Retinal pigment epithelial cell (primary cell): ENCODE measurements at regions not wholly inside any gene's neighbourhood (a gene's known extent, or its start where the extent isn't known, plus 50 kb on each side); places are given as distances from the start of the nearest gene placed in this dataset.

Experiments used
- DNase-seq: peaks from one replicate; pipeline ENCODE4 v3.0.0-alpha.2; 2010; ENCODE audit warnings: low read depth
- H3K4me3 ChIP-seq: 2 replicates; pipeline ENCODE4 v1.5.1; 2011; ENCODE audit warnings: mild to moderate bottlenecking, low read length, control low read depth, moderate library complexity
- TF ChIP-seq, protein P1 (sequence below): conservative IDR thresholded peaks from 2 replicates; pipeline ENCODE4 v1.5.1; 2011; ENCODE audit warnings: low read depth, low read length, control low read depth, inconsistent platforms

DNA sequence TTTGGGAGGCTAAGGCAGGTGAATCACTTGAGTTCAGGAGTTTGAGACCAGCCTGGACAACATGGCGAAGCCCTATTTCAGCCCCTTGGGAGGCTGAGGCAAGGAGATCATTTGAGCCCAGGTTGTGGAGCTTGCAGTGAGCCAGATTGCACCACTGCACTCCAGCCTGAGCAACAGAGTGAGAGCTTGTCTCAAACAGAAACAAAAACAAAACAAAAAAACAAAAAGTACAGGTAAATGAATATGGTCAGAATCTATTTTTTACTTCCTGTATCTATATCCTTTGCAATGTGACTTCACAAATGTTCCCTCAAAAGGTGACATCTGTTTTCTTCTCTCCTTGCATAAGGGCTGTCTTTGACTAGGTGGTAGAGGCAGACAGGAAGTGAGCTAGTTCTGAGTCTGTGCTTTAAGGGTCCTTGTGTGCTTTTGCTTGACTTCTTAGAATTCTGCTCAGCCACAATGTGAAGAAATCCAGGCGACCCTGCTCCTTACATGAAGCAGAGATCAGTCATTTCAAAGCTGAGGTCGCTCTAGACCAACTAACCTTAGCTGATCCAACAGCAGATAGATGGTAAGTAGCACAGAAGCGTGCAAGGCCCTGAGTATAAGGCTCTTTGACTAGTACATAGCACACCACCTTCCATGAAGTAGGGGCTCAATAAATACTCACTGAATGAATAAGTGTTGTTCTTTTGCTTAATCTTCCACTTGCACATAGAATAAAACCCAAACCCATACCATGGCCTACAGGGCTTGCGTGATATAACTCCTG lies 423.2 kb upstream of the PCDH15 start:
- no peak for DNase-seq

DNA sequence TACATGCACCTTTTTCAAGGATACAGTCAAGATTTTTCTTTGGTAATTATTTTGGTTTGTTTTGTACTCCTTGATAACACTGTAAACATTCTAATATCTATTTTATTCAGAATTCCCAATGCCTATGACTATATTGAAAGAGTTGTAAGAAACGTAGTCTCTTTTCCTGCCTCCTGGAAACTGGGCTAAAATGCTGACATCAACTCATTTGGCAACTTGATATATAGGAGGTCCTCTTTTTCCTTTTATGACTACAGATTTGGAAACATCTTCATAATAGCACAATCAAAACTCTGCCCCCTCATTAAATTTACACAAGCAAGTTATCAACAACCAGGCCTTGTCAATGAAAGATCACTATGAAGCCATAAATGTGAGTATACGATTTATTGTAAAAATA lies 422.3 kb upstream of the PCDH15 start:
- no peak for DNase-seq
- TF ChIP-seq, protein P1, sequence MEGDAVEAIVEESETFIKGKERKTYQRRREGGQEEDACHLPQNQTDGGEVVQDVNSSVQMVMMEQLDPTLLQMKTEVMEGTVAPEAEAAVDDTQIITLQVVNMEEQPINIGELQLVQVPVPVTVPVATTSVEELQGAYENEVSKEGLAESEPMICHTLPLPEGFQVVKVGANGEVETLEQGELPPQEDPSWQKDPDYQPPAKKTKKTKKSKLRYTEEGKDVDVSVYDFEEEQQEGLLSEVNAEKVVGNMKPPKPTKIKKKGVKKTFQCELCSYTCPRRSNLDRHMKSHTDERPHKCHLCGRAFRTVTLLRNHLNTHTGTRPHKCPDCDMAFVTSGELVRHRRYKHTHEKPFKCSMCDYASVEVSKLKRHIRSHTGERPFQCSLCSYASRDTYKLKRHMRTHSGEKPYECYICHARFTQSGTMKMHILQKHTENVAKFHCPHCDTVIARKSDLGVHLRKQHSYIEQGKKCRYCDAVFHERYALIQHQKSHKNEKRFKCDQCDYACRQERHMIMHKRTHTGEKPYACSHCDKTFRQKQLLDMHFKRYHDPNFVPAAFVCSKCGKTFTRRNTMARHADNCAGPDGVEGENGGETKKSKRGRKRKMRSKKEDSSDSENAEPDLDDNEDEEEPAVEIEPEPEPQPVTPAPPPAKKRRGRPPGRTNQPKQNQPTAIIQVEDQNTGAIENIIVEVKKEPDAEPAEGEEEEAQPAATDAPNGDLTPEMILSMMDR, result no peak

More for the DNA sequence above, 423.2 kb upstream of the PCDH15 start:
- no peak overlapping the region for H3K4me3 ChIP-seq
- TF ChIP-seq, protein P1, result no peak

DNA sequence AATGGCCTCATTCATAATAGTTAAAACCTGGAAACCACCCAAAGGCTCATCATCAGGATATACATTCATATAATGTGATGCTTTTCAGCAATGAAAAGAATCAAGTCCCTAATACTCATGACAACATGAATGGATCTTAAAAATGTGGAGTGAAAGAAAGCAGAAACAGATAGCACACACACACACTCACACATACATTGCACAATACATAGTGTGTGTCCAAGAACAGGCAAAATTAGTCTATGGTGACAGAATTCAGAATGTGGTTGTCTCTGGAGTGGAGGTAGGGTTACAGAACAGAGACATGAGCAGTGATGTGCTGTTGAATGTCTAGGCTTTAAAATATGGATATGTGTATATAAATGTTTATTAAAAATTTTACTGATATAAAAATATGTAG lies 419.9 kb upstream of the PCDH15 start:
- DNase-seq, result no peak
- TF ChIP-seq, protein P1, result no peak
- H3K4me3 ChIP-seq, result no peak overlapping the region

More for the DNA sequence above, 422.3 kb upstream of the PCDH15 start:
- no peak overlapping the region for H3K4me3 ChIP-seq

DNA sequence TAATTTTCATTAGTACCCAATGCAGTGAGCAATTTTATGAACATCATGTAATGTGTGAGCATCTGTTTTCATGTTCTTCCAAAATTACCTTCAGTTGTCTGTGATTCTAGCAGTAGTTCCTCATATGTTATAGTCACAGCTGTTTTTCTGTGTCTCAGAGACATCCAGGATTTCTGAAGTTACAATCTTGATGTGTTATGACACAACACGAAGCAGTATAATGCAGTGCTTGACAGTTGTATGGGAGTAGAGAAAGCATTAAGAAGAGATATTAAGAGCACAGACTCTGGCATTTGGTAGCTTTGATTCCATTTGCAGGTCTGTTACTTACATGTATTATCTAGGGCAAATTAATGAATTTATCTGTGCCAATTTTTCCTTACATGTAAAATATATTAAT lies 414.7 kb upstream of the PCDH15 start:
- TF ChIP-seq, protein P1, result no peak
- no peak overlapping the region for H3K4me3 ChIP-seq
- DNase-seq, result no peak

DNA sequence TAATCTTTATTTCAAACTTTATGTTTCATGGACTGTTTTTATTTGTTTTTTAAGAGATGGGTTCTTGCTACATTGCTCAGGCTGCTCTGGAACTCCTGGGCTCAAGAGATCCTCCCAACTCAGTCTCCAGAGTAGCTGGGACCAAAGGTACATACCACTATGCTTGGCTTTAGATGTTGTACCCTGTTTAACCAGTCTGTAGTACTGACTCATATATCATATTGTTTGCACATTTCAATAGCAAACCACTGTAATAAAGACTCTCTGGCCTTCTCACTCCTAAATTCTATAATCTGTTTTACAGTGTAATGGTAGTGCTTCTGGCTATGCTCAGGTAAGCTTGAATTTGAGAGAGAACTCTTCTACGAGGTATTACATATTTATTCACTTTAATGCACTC lies 413.6 kb upstream of the PCDH15 start:
- no peak overlapping the region for H3K4me3 ChIP-seq
- no peak for DNase-seq
- TF ChIP-seq, protein P1, result no peak

DNA sequence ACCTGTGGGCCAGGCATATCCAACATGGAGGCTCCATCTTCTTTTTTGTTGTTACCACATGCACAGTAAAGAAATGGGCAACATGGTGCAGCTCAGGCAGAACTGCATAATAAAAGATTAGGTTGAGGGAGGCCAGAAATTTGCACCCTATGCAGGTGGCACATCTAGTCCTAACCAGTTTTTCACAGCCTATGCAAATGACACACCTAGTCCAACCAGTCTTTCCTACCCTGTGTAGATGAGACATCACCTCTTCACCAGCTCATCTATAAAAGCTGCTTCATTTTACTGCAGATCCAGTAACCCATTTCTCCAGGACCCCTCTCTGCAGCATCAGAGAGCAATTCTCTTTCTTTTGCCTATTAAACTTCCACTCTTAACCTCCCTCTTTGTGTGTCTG lies 411.0 kb upstream of the PCDH15 start:
- TF ChIP-seq, protein P1, result no peak
- H3K4me3 ChIP-seq, result no peak overlapping the region
- no peak for DNase-seq

DNA sequence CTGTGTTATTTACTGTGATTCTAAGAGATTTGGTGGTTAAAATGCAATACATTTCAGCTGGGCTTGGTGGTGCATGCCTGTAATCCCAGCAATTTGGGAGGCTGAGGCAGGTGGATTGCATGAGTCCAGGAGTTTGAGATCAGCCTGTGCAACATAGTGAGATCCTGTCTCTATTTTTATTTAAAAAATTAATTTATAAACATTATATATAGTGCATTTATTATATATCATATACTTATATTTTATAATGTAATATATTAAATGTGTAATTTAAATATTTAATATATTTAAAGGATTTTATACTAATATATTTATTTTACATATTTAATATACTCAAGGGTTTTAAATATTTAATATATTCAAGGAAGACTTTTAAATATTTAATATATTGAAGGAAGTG lies 402.8 kb upstream of the PCDH15 start:
- DNase-seq, result no peak
- no peak overlapping the region for H3K4me3 ChIP-seq
- TF ChIP-seq, protein P1, result no peak
